ENCODE measurements at regions not wholly inside any gene's neighbourhood (a gene's known extent, or its start where the extent isn't known, plus 50 kb on each side); places are given as distances from the start of the nearest gene placed in this dataset.

GRCh38 chr9:107636571-107637381 lies 147.2 kb upstream of the KLF4 start:
- H3K27me3 ChIP-seq, result no peaks in the 10 kb centered on the region
- H3K27ac ChIP-seq, result peak overlapping the region; percentile 71 to 100 (median 98)
- peak overlapping the region in 1 of 4 donors; percentile 64 for H3K4me3 ChIP-seq
- peaks cover 0 to 16% of the 10 kb centered on the region in 2 donors for H3K4me1 ChIP-seq (replicated peaks in 1 of 2)
- 81 to 92% (median 86%) methylated on average over 5 of the region's 5 CpGs for WGBS, 4 donors
- DNase-seq, result no peak
- H3K36me3 ChIP-seq (replicated peaks in 1 of 2), result no peaks in the 10 kb centered on the region
- no peak for TF ChIP-seq POLR2A (IDR thresholded peaks at IDR 0.05)
- no peak for TF ChIP-seq CTCF (IDR thresholded peaks at IDR 0.05)
- intact Hi-C loops (cut with DNase I), result loop anchor here in 1 of 2 donors (10.0 kb wide), 1 partner anchor 152 kb away; the partner anchor contains the start of gene KLF4
- H3K9me3 ChIP-seq (replicated peaks in 1 of 3), result no peaks in the 10 kb centered on the region

GRCh38 chr9:107635803-107636174 lies 146.2 kb upstream of the KLF4 start:
- no peaks in the 10 kb centered on the region for H3K9me3 ChIP-seq (replicated peaks in 1 of 3)
- WGBS, 4 donors, result 86 to 90% (median 87%) methylated on average over 6 of the region's 6 CpGs
- no peaks in the 10 kb centered on the region for H3K36me3 ChIP-seq (replicated peaks in 1 of 2)
- DNase-seq, result no peak
- H3K4me3 ChIP-seq, result no peak overlapping the region
- H3K27ac ChIP-seq, result no peak overlapping the region
- TF ChIP-seq POLR2A (IDR thresholded peaks at IDR 0.05) (no peak), CTCF (IDR thresholded peaks at IDR 0.05) (no peak)
- intact Hi-C loops (cut with DNase I), result loop anchor here in 1 of 2 donors (10.0 kb wide), 1 partner anchor 151 kb away; the partner anchor contains the start of gene KLF4
- H3K27me3 ChIP-seq, result no peaks in the 10 kb centered on the region
- peaks cover 0 to 16% of the 10 kb centered on the region in 2 donors for H3K4me1 ChIP-seq (replicated peaks in 1 of 2)

GRCh38 chr9:107635101-107635802 lies 145.7 kb upstream of the KLF4 start:
- Histone ChIP-seq H3K27ac (no peak overlapping the region), H3K36me3 (replicated peaks in 1 of 2) (no peaks in the 10 kb centered on the region), H3K4me1 (replicated peaks in 1 of 2) (peaks cover 0 to 16% of the 10 kb centered on the region in 2 donors), H3K9me3 (replicated peaks in 1 of 3) (no peaks in the 10 kb centered on the region), H3K27me3 (no peaks in the 10 kb centered on the region), H3K4me3 (no peak overlapping the region)
- 84 to 90% (median 86%) methylated on average over 7 of the region's 7 CpGs for whole genome bisulfite sequencing, 4 donors
- no peak for DNase-seq
- intact Hi-C loops (cut with DNase I), result loop anchor here in 1 of 2 donors (10.0 kb wide), 1 partner anchor 150 kb away; the partner anchor contains the start of gene KLF4
- TF ChIP-seq POLR2A (IDR thresholded peaks at IDR 0.05), result no peak
- TF ChIP-seq CTCF (IDR thresholded peaks at IDR 0.05), result no peak

GRCh38 chr9:107633406-107633805 lies 143.8 kb upstream of the KLF4 start:
- intact Hi-C loops (cut with DNase I), result loop anchor here (5.0 to 10.0 kb wide), 2 partner anchors 146 to 149 kb away; partner anchors contain the start of gene KLF4 (in 2 of the 2)
- no peak overlapping the region for H3K27ac ChIP-seq

More at GRCh38 chr9:107633406-107633805, 143.8 kb upstream of the KLF4 start:
- no peaks in the 10 kb centered on the region for H3K27me3 ChIP-seq
- no peaks in the 10 kb centered on the region for H3K36me3 ChIP-seq (replicated peaks in 1 of 2)
- H3K4me1 ChIP-seq (replicated peaks in 1 of 2), result peaks cover 0 to 11% of the 10 kb centered on the region in 2 donors
- H3K4me3 ChIP-seq, result no peak overlapping the region
- TF ChIP-seq POLR2A (IDR thresholded peaks at IDR 0.05) (no peak), CTCF (IDR thresholded peaks at IDR 0.05) (no peak)
- H3K9me3 ChIP-seq (replicated peaks in 1 of 3), result no peaks in the 10 kb centered on the region
- 61 to 80% (median 75%) methylated on average over 5 of the region's 5 CpGs for WGBS, 4 donors
- no peak for DNase-seq

Measured in adrenal gland (tissue), 9 donors.